ENCODE measurements at regions not wholly inside any gene's neighbourhood (a gene's known extent, or its start where the extent isn't known, plus 50 kb on each side); places are given as distances from the start of the nearest gene placed in this dataset.
"Not testable (repeated sequence)": the region's sequence is repeated elsewhere in the genome, so short reads cannot be mapped to it uniquely, and the experiment has no call there.

DNA sequence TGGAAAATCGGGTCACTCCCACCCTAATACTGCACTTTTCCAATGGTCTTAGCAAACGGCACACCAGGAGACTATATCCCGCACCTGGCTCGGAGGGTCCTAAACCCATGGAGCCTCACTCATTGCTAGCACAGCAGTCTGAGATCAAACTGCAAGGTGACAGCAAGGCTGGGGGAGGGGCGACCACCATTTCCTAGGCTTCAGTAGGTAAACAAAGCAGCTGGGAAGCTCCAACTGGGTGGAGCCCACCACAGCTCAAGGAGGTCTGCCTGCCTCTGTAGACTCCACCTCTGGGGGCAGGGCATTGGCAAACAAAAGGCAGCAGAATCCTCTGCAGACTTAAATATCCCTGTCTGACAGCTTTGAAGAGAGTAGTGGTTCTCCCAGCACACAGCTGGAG, 109.0 kb upstream of the DEFB108B start:
- not testable (repeated sequence) for TF ChIP-seq CTCF, POLR2A (IDR thresholded peaks at IDR 0.05)

Data from gastroesophageal sphincter (tissue), 3 donors.